ENCODE measurements at regions not wholly inside any gene's neighbourhood (a gene's known extent, or its start where the extent isn't known, plus 50 kb on each side); places are given as distances from the start of the nearest gene placed in this dataset.

- POLR2A ChIA-PET: no interaction called here
- peaks cover 24% of the 10 kb centered on the region for H3K4me1 Mint-ChIP-seq
- CTCF ChIA-PET: interaction anchor here (0.8 kb wide), 1 partner anchor 211 kb away, joined by 3 read pairs; no protein-coding TSS in a partner anchor
- H3K36me3 Mint-ChIP-seq: peaks cover 15% of the 10 kb centered on the region
- DNase-seq (ENCODE audit: low spot score): no peak
- peaks cover 27% of the 10 kb centered on the region for H3K9me3 Mint-ChIP-seq
- no peak for ATAC-seq
- H3K27me3 Mint-ChIP-seq (ENCODE audit: low read depth): no peaks in the 10 kb centered on the region
- H3K4me3 Mint-ChIP-seq: no peak overlapping the region
- no peak overlapping the region for H3K27ac Mint-ChIP-seq
- TF ChIP-seq, protein P1, sequence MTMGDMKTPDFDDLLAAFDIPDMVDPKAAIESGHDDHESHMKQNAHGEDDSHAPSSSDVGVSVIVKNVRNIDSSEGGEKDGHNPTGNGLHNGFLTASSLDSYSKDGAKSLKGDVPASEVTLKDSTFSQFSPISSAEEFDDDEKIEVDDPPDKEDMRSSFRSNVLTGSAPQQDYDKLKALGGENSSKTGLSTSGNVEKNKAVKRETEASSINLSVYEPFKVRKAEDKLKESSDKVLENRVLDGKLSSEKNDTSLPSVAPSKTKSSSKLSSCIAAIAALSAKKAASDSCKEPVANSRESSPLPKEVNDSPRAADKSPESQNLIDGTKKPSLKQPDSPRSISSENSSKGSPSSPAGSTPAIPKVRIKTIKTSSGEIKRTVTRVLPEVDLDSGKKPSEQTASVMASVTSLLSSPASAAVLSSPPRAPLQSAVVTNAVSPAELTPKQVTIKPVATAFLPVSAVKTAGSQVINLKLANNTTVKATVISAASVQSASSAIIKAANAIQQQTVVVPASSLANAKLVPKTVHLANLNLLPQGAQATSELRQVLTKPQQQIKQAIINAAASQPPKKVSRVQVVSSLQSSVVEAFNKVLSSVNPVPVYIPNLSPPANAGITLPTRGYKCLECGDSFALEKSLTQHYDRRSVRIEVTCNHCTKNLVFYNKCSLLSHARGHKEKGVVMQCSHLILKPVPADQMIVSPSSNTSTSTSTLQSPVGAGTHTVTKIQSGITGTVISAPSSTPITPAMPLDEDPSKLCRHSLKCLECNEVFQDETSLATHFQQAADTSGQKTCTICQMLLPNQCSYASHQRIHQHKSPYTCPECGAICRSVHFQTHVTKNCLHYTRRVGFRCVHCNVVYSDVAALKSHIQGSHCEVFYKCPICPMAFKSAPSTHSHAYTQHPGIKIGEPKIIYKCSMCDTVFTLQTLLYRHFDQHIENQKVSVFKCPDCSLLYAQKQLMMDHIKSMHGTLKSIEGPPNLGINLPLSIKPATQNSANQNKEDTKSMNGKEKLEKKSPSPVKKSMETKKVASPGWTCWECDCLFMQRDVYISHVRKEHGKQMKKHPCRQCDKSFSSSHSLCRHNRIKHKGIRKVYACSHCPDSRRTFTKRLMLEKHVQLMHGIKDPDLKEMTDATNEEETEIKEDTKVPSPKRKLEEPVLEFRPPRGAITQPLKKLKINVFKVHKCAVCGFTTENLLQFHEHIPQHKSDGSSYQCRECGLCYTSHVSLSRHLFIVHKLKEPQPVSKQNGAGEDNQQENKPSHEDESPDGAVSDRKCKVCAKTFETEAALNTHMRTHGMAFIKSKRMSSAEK (CRISPR knock-in tag; IDR thresholded peaks at IDR 0.05; ENCODE audit: borderline replicate concordance): no peak
- TF ChIP-seq ESRRA (CRISPR knock-in tag; IDR thresholded peaks at IDR 0.05; ENCODE audit: borderline replicate concordance): no peak
- TF ChIP-seq ZNF121 (CRISPR knock-in tag; IDR thresholded peaks at IDR 0.05): no peak
- no peak for TF ChIP-seq ZNF317 (CRISPR knock-in tag; IDR thresholded peaks at IDR 0.05; ENCODE audit: borderline replicate concordance, low read depth)
- no peak for TF ChIP-seq ATF6 (CRISPR knock-in tag; IDR thresholded peaks at IDR 0.05)
- TF ChIP-seq JUN (CRISPR knock-in tag; IDR thresholded peaks at IDR 0.05): no peak
- TF ChIP-seq CREM (CRISPR knock-in tag; IDR thresholded peaks at IDR 0.05): no peak
- no peak for TF ChIP-seq FOXP1 (CRISPR knock-in tag; IDR thresholded peaks at IDR 0.05; ENCODE audit: borderline replicate concordance)
- TF ChIP-seq ZNF281 (CRISPR knock-in tag; IDR thresholded peaks at IDR 0.05): no peak
- TF ChIP-seq, protein P2, sequence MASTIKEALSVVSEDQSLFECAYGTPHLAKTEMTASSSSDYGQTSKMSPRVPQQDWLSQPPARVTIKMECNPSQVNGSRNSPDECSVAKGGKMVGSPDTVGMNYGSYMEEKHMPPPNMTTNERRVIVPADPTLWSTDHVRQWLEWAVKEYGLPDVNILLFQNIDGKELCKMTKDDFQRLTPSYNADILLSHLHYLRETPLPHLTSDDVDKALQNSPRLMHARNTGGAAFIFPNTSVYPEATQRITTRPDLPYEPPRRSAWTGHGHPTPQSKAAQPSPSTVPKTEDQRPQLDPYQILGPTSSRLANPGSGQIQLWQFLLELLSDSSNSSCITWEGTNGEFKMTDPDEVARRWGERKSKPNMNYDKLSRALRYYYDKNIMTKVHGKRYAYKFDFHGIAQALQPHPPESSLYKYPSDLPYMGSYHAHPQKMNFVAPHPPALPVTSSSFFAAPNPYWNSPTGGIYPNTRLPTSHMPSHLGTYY (CRISPR knock-in tag; IDR thresholded peaks at IDR 0.05): no peak
- no peak for TF ChIP-seq NR2C2 (CRISPR knock-in tag; IDR thresholded peaks at IDR 0.05)
Measured at GRCh38 chr5:5708367-5708919, 286.0 kb downstream of the ICE1 start.

GRCh38 chr5:5705010-5705409 lies 282.5 kb downstream of the ICE1 start:
- ChIA-PET POLR2A (no interaction called here), CTCF (interaction anchor here (1.7 kb wide), 1 partner anchor 208 kb away, joined by 5 read pairs; no protein-coding TSS in a partner anchor)
- TF ChIP-seq ZNF232 (CRISPR knock-in tag; IDR thresholded peaks at IDR 0.05) (no peak), MYBL2 (CRISPR knock-in tag; IDR thresholded peaks at IDR 0.05) (no peak), ZNF425 (CRISPR knock-in tag; conservative IDR thresholded peaks at IDR 0.05) (no peak), NR2C2 (CRISPR knock-in tag; IDR thresholded peaks at IDR 0.05) (no peak), USF1 (CRISPR knock-in tag; IDR thresholded peaks at IDR 0.05) (no peak)
- H3K4me1 Mint-ChIP-seq: peaks cover 15% of the 10 kb centered on the region
- H3K27ac Mint-ChIP-seq: peak overlapping the region; percentile 77
- H3K27me3 Mint-ChIP-seq (ENCODE audit: low read depth): no peaks in the 10 kb centered on the region
- peaks cover 25% of the 10 kb centered on the region for H3K9me3 Mint-ChIP-seq
- no peak overlapping the region for H3K4me3 Mint-ChIP-seq
- peaks cover 15% of the 10 kb centered on the region for H3K36me3 Mint-ChIP-seq
- DNase-seq (ENCODE audit: low spot score) (no peak), ATAC-seq (no peak)
